ENCODE measurements at regions not wholly inside any gene's neighbourhood (a gene's known extent, or its start where the extent isn't known, plus 50 kb on each side); places are given as distances from the start of the nearest gene placed in this dataset.

DNA sequence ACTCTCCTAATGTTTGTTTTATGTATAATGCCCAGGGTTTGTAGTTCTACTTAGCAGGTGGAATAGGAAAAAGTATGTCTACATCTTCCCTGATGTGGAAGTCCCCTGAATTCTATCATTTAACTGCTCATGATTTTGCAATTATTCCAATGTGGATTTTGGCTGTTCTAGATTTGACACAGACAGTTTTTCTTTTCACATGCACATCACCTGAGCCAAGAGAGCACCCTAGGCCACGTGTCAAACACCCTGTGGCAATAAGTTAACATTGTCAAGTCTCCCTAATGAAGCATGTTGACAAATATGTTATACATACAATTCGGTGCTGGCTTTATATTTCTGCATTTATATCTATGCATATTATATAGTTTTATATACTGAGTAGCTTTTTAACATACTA is 70.0 kb upstream of the SUCLG2 start:
- TF ChIP-seq CTCF (IDR thresholded peaks at IDR 0.05; ENCODE audit: low read length), result no peak
- TF ChIP-seq EZH2 (IDR thresholded peaks at IDR 0.05; ENCODE audit: borderline replicate concordance, low read length), result no peak

All from OCI-LY1 (cell line).